Gastroesophageal sphincter (tissue), 2 donors: ENCODE measurements at regions not wholly inside any gene's neighbourhood (a gene's known extent, or its start where the extent isn't known, plus 50 kb on each side); places are given as distances from the start of the nearest gene placed in this dataset.

ENCODE experiments used
- EP300 ChIP-seq: sonication (generic); formaldehyde crosslinking; IDR thresholded peaks from one replicate; pipeline ENCODE4 v1.6.1; 2017; ENCODE audit warnings: antibody characterized with exemption, mild to moderate bottlenecking
- POLR2A ChIP-seq, 2 donors: fragments of 450-650 bp; IDR thresholded peaks; one replicate each; pipeline ENCODE4 v1.6.1; 2017; ENCODE audit warnings: antibody characterized with exemption in 2 of 2, mild to moderate bottlenecking in 2 of 2, moderate library complexity in 1 of 2

GRCh38 chr13:40406405-40407120 lies 259.9 kb downstream of the FOXO1 start:
- no peak for TF ChIP-seq POLR2A (IDR thresholded peaks at IDR 0.05)
- TF ChIP-seq EP300: no peak
